GM23338 (cell line): ENCODE measurements at regions not wholly inside any gene's neighbourhood (a gene's known extent, or its start where the extent isn't known, plus 50 kb on each side); places are given as distances from the start of the nearest gene placed in this dataset.

Source experiments
- ATAC-seq: fragments of 200-7000 bp; cut with Tn5 transposase; 3 replicates; pipeline ENCODE4 v1.9.1; 2020
- DNase-seq: peaks from one replicate; pipeline ENCODE4 v3.0.0-alpha.2; 2015; ENCODE audit warnings: low spot score
- H2AFZ ChIP-seq: fragments of 200-600 bp; sonication (generic); 2 replicates; pipeline ENCODE4 v1.8.0; 2016; ENCODE audit warnings: antibody characterized with exemption, mild to moderate bottlenecking, moderate library complexity
- H3F3A ChIP-seq: fragments of 200-600 bp; sonication (generic); replicated peaks from 2 replicates; pipeline ENCODE4 v1.8.0; 2017; ENCODE audit warnings: antibody characterized with exemption, mixed run types, low read depth
- H3K27ac ChIP-seq: fragments of 200-600 bp; sonication (generic); 2 replicates; pipeline ENCODE4 v1.6.1; 2016; ENCODE audit warnings: low read depth
- H3K27me3 ChIP-seq: fragments of 200-600 bp; sonication (generic); 2 replicates; pipeline ENCODE4 v1.8.0; 2016; ENCODE audit warnings: mild to moderate bottlenecking, mixed run types, moderate library complexity; ENCODE audit not compliant: insufficient read depth
- H3K36me3 ChIP-seq: fragments of 200-600 bp; sonication (generic); 2 replicates; pipeline ENCODE4 v1.8.0; 2016; ENCODE audit warnings: mild to moderate bottlenecking; ENCODE audit not compliant: insufficient read depth
- H3K4me1 ChIP-seq: fragments of 200-600 bp; sonication (generic); 2 replicates; pipeline ENCODE4 v1.8.0; 2016; ENCODE audit warnings: mild to moderate bottlenecking, moderate library complexity; ENCODE audit not compliant: insufficient read depth
- H3K4me2 ChIP-seq: fragments of 200-600 bp; sonication (generic); 2 replicates; pipeline ENCODE4 v1.7.1; 2017; ENCODE audit warnings: mixed run types
- H3K4me3 ChIP-seq: fragments of 200-600 bp; sonication (generic); 2 replicates; pipeline ENCODE4 v1.6.1; 2016; ENCODE audit warnings: mixed run types
- H3K79me2 ChIP-seq: fragments of 200-600 bp; sonication (generic); replicated peaks from 2 replicates; pipeline ENCODE4 v1.8.0; 2017; ENCODE audit warnings: mild to moderate bottlenecking; ENCODE audit not compliant: insufficient read depth
- H3K9me2 ChIP-seq: fragments of 200-600 bp; sonication (generic); 2 replicates; pipeline ENCODE4 v1.8.0; 2017; ENCODE audit not compliant: insufficient read depth
- H4K20me1 ChIP-seq: fragments of 200-600 bp; sonication (generic); replicated peaks from 2 replicates; pipeline ENCODE4 v1.8.0; 2017; ENCODE audit warnings: mild to moderate bottlenecking; ENCODE audit not compliant: insufficient read depth
- H3K27ac Mint-ChIP-seq: 2 replicates; pipeline ENCODE4 v1.8.0; 2020; ENCODE audit warnings: inconsistent platforms, mild to moderate bottlenecking, moderate library complexity, mixed read lengths
- H3K27me3 Mint-ChIP-seq: 3 replicates; pipeline ENCODE4 v1.8.0; 2022; ENCODE audit warnings: low read depth, mild to moderate bottlenecking, moderate library complexity, mixed read lengths, inconsistent platforms; ENCODE audit not compliant: insufficient read depth, poor library complexity
- H3K36me3 Mint-ChIP-seq: 3 replicates; pipeline ENCODE4 v1.8.0; 2021; ENCODE audit warnings: low read depth, mild to moderate bottlenecking, inconsistent platforms, moderate library complexity, mixed read lengths
- H3K4me1 Mint-ChIP-seq: 3 replicates; pipeline ENCODE4 v1.8.0; 2020; ENCODE audit warnings: mild to moderate bottlenecking, inconsistent platforms, mixed read lengths
- H3K4me3 Mint-ChIP-seq: 3 replicates; pipeline ENCODE4 v1.8.0; 2021; ENCODE audit warnings: moderate library complexity, mild to moderate bottlenecking, inconsistent platforms, mixed read lengths
- H3K9me3 Mint-ChIP-seq: 3 replicates; pipeline ENCODE4 v1.8.0; 2020; ENCODE audit warnings: moderate library complexity, mild to moderate bottlenecking, inconsistent platforms, mixed read lengths
- CREB1 ChIP-seq: fragments of 250-450 bp; sonication (Bioruptor Pico); IDR thresholded peaks from 2 replicates; pipeline ENCODE4 v1.5.0; 2020; ENCODE audit warnings: low read depth, mild to moderate bottlenecking, moderate library complexity
- EZH2 ChIP-seq: fragments of 200-600 bp; sonication (generic); IDR thresholded peaks from one replicate; pipeline ENCODE4 v1.8.0; 2017; ENCODE audit warnings: antibody characterized with exemption, mild to moderate bottlenecking, low read depth; ENCODE audit not compliant: unreplicated experiment
- EZH2phosphoT487 ChIP-seq: fragments of 200-600 bp; sonication (generic); IDR thresholded peaks from one replicate; pipeline ENCODE4 v1.8.1; 2018; ENCODE audit warnings: antibody characterized with exemption; ENCODE audit not compliant: unreplicated experiment
- JUNB ChIP-seq: IDR thresholded peaks from one replicate; pipeline ENCODE4 v1.6.1; 2016; ENCODE audit warnings: antibody characterized with exemption; ENCODE audit not compliant: unreplicated experiment
- NANOG ChIP-seq: IDR thresholded peaks from 2 replicates; pipeline ENCODE4 v1.6.1; 2016; ENCODE audit warnings: antibody characterized with exemption, borderline replicate concordance
- STAT1 ChIP-seq: IDR thresholded peaks from one replicate; pipeline ENCODE4 v1.6.1; 2016; ENCODE audit warnings: antibody characterized with exemption; ENCODE audit not compliant: unreplicated experiment
- ZNF114 ChIP-seq: fragments of 250-450 bp; sonication (Bioruptor Pico); IDR thresholded peaks from 2 replicates; pipeline ENCODE4 v1.5.0; 2020; ENCODE audit warnings: mild to moderate bottlenecking, moderate library complexity
- ZNF331 ChIP-seq: fragments of 250-450 bp; sonication (Bioruptor Pico); IDR thresholded peaks from 2 replicates; pipeline ENCODE4 v1.5.0; 2020; ENCODE audit warnings: low read depth, mild to moderate bottlenecking, moderate library complexity
- TF ChIP-seq, protein P1 (sequence below): IDR thresholded peaks from 2 replicates; pipeline ENCODE4 v1.6.1; 2016; ENCODE audit warnings: antibody characterized with exemption
- TF ChIP-seq, protein P2 (sequence below): fragments of 250-450 bp; sonication (Bioruptor Pico); IDR thresholded peaks from 2 replicates; pipeline ENCODE4 v1.5.0; 2020; ENCODE audit warnings: mild to moderate bottlenecking, moderate library complexity
- TF ChIP-seq, protein P3 (sequence below), 2 experiments: fragments of 200-600 bp in 1 of 2; sonication (generic) in 1 of 2; conservative IDR thresholded peaks; 2 replicates each; pipeline versions ENCODE4 v1.5.1 to v1.6.1; 2016 to 2017; ENCODE audit warnings: antibody characterized with exemption in 2 of 2, low read depth in 2 of 2, mild to moderate bottlenecking in 2 of 2, moderate library complexity in 1 of 2

DNA sequence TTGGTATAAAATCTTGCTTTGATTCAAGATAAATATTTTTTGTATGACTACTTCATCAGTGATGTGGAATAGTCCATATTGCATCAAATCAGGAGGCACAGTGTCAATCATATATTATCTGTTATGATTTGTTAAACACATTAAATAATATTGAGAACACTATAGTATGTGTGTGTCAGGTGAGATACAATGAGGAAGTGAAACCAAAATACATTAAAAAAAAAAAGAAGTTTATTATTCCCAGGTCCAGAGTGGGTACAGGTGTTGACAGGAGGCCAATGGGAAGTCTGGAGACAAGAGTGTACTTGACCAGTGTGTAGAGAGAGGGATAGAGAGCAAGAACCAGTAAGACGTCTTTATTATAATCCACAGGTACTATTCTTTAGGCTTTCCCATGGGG lies 292.6 kb downstream of the FSIP2 start:
- H3K4me2 ChIP-seq: no peak overlapping the region
- Mint-ChIP-seq H3K27ac (no peak overlapping the region), H3K9me3 (no peaks in the 10 kb centered on the region), H3K36me3 (no peaks in the 10 kb centered on the region), H3K27me3 (peaks cover 1% of the 10 kb centered on the region), H3K4me1 (no peaks in the 10 kb centered on the region), H3K4me3 (no peak overlapping the region)
- H3K4me1 ChIP-seq: no peaks in the 10 kb centered on the region
- no peak for TF ChIP-seq JUNB
- no peak for TF ChIP-seq ZNF331 (CRISPR knock-in tag)
- no peak for TF ChIP-seq EZH2
- H3K79me2 ChIP-seq: no peaks in the 10 kb centered on the region
- no peak for ATAC-seq
- H3K36me3 ChIP-seq: no peaks in the 10 kb centered on the region
- no peak overlapping the region for H3K4me3 ChIP-seq
- H3K27ac ChIP-seq: no peak overlapping the region
- H3K27me3 ChIP-seq: no peaks in the 10 kb centered on the region
- no peaks in the 10 kb centered on the region for H3K9me2 ChIP-seq
- no peaks in the 10 kb centered on the region for H3F3A ChIP-seq
- no peak overlapping the region for H2AFZ ChIP-seq
- no peaks in the 10 kb centered on the region for H4K20me1 ChIP-seq
- no peak for DNase-seq

DNA sequence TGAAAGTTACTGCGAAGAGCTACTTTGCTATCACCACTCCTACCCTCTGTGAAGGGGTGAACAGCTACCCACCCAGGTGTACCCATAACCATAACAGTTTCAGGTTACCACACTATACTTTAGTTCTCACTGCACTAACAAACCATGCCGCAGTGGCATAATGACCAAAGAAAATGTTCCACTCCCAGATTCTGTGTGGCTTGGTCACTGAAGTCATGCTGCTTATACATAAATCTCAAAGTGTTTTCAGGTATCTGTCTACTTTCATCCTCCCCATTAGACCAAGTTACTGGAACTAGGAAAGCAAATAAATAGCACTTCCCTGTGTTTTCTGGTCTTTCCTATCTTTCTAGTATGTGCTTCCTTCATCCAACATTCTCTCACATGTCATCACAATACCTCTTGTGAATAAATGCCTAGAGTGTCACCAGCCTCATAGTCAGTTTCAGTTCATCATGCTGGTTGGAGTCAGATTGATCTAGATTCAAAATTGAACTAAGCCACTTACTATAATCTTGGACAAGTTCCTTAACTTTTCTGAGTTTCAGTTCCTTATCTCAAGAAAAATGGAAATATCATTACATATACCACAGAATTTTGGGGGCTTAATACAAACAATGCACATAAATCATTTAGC lies 293.6 kb downstream of the FSIP2 start:
- H3K79me2 ChIP-seq: no peaks in the 10 kb centered on the region
- no peak for ATAC-seq
- TF ChIP-seq NANOG (no peak), ZNF114 (CRISPR knock-in tag) (no peak), STAT1 (no peak), CREB1 (no peak), EZH2phosphoT487 (no peak), JUNB (no peak), EZH2 (no peak), ZNF331 (CRISPR knock-in tag) (no peak)
- TF ChIP-seq, protein P1, sequence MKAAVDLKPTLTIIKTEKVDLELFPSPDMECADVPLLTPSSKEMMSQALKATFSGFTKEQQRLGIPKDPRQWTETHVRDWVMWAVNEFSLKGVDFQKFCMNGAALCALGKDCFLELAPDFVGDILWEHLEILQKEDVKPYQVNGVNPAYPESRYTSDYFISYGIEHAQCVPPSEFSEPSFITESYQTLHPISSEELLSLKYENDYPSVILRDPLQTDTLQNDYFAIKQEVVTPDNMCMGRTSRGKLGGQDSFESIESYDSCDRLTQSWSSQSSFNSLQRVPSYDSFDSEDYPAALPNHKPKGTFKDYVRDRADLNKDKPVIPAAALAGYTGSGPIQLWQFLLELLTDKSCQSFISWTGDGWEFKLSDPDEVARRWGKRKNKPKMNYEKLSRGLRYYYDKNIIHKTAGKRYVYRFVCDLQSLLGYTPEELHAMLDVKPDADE: no peak
- TF ChIP-seq, protein P2, sequence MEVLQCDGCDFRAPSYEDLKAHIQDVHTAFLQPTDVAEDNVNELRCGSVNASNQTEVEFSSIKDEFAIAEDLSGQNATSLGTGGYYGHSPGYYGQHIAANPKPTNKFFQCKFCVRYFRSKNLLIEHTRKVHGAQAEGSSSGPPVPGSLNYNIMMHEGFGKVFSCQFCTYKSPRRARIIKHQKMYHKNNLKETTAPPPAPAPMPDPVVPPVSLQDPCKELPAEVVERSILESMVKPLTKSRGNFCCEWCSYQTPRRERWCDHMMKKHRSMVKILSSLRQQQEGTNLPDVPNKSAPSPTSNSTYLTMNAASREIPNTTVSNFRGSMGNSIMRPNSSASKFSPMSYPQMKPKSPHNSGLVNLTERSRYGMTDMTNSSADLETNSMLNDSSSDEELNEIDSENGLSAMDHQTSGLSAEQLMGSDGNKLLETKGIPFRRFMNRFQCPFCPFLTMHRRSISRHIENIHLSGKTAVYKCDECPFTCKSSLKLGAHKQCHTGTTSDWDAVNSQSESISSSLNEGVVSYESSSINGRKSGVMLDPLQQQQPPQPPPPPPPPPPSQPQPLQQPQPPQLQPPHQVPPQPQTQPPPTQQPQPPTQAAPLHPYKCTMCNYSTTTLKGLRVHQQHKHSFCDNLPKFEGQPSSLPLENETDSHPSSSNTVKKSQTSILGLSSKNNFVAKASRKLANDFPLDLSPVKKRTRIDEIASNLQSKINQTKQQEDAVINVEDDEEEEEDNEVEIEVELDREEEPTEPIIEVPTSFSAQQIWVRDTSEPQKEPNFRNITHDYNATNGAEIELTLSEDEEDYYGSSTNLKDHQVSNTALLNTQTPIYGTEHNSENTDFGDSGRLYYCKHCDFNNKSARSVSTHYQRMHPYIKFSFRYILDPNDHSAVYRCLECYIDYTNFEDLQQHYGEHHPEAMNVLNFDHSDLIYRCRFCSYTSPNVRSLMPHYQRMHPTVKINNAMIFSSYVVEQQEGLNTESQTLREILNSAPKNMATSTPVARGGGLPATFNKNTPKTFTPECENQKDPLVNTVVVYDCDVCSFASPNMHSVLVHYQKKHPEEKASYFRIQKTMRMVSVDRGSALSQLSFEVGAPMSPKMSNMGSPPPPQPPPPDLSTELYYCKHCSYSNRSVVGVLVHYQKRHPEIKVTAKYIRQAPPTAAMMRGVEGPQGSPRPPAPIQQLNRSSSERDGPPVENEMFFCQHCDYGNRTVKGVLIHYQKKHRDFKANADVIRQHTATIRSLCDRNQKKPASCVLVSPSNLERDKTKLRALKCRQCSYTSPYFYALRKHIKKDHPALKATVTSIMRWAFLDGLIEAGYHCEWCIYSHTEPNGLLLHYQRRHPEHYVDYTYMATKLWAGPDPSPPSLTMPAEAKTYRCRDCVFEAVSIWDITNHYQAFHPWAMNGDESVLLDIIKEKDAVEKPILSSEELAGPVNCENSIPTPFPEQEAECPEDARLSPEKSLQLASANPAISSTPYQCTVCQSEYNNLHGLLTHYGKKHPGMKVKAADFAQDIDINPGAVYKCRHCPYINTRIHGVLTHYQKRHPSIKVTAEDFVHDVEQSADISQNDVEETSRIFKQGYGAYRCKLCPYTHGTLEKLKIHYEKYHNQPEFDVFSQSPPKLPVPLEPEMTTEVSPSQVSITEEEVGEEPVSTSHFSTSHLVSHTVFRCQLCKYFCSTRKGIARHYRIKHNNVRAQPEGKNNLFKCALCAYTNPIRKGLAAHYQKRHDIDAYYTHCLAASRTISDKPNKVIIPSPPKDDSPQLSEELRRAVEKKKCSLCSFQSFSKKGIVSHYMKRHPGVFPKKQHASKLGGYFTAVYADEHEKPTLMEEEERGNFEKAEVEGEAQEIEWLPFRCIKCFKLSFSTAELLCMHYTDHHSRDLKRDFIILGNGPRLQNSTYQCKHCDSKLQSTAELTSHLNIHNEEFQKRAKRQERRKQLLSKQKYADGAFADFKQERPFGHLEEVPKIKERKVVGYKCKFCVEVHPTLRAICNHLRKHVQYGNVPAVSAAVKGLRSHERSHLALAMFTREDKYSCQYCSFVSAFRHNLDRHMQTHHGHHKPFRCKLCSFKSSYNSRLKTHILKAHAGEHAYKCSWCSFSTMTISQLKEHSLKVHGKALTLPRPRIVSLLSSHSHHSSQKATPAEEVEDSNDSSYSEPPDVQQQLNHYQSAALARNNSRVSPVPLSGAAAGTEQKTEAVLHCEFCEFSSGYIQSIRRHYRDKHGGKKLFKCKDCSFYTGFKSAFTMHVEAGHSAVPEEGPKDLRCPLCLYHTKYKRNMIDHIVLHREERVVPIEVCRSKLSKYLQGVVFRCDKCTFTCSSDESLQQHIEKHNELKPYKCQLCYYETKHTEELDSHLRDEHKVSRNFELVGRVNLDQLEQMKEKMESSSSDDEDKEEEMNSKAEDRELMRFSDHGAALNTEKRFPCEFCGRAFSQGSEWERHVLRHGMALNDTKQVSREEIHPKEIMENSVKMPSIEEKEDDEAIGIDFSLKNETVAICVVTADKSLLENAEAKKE (CRISPR knock-in tag): no peak
- TF ChIP-seq, protein P3, sequence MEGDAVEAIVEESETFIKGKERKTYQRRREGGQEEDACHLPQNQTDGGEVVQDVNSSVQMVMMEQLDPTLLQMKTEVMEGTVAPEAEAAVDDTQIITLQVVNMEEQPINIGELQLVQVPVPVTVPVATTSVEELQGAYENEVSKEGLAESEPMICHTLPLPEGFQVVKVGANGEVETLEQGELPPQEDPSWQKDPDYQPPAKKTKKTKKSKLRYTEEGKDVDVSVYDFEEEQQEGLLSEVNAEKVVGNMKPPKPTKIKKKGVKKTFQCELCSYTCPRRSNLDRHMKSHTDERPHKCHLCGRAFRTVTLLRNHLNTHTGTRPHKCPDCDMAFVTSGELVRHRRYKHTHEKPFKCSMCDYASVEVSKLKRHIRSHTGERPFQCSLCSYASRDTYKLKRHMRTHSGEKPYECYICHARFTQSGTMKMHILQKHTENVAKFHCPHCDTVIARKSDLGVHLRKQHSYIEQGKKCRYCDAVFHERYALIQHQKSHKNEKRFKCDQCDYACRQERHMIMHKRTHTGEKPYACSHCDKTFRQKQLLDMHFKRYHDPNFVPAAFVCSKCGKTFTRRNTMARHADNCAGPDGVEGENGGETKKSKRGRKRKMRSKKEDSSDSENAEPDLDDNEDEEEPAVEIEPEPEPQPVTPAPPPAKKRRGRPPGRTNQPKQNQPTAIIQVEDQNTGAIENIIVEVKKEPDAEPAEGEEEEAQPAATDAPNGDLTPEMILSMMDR (conservative IDR thresholded peaks at IDR 0.05; ENCODE audit: low read depth in 2 of 2): no peak

More for the DNA sequence above, 293.6 kb downstream of the FSIP2 start:
- no peak overlapping the region for H2AFZ ChIP-seq
- H3F3A ChIP-seq: no peaks in the 10 kb centered on the region
- no peaks in the 10 kb centered on the region for H3K36me3 ChIP-seq
- H3K4me2 ChIP-seq: no peak overlapping the region
- H3K4me3 Mint-ChIP-seq: no peak overlapping the region
- H4K20me1 ChIP-seq: no peaks in the 10 kb centered on the region
- no peaks in the 10 kb centered on the region for H3K9me3 Mint-ChIP-seq
- H3K9me2 ChIP-seq: no peaks in the 10 kb centered on the region
- peaks cover 1% of the 10 kb centered on the region for H3K27me3 Mint-ChIP-seq
- no peak overlapping the region for H3K27ac Mint-ChIP-seq
- no peaks in the 10 kb centered on the region for H3K4me1 Mint-ChIP-seq
- no peak overlapping the region for H3K27ac ChIP-seq
- H3K4me1 ChIP-seq: no peaks in the 10 kb centered on the region
- H3K27me3 ChIP-seq: no peaks in the 10 kb centered on the region
- H3K4me3 ChIP-seq: no peak overlapping the region
- no peak for DNase-seq
- H3K36me3 Mint-ChIP-seq: no peaks in the 10 kb centered on the region
